Liver (tissue), 3 donors: ENCODE measurements at regions not wholly inside any gene's neighbourhood (a gene's known extent, or its start where the extent isn't known, plus 50 kb on each side); places are given as distances from the start of the nearest gene placed in this dataset.

Experiments used
- RAD21 ChIP-seq, 2 donors: IDR thresholded peaks; 2 replicates each; pipeline ENCODE4 v1.6.1; 2016; ENCODE audit warnings: antibody characterized with exemption in 2 of 2, mild to moderate bottlenecking in 2 of 2
- TAF1 ChIP-seq: conservative IDR thresholded peaks from 2 replicates; pipeline ENCODE4 v1.6.1; 2016; ENCODE audit warnings: antibody characterized with exemption, mild to moderate bottlenecking
- TF ChIP-seq, protein P1 (sequence below): fragments of 150-350 bp; IDR thresholded peaks from 2 replicates; pipeline ENCODE4 v1.5.1; 2017; ENCODE audit warnings: improper control_type of control experiment, low read depth, low read length; ENCODE audit not compliant: missing input control
- TF ChIP-seq, protein P2 (sequence below): IDR thresholded peaks from 2 replicates; pipeline ENCODE4 v1.6.1; 2016; ENCODE audit warnings: antibody characterized with exemption
- donor health status: healthy.
- donor health status: healthy.

DNA sequence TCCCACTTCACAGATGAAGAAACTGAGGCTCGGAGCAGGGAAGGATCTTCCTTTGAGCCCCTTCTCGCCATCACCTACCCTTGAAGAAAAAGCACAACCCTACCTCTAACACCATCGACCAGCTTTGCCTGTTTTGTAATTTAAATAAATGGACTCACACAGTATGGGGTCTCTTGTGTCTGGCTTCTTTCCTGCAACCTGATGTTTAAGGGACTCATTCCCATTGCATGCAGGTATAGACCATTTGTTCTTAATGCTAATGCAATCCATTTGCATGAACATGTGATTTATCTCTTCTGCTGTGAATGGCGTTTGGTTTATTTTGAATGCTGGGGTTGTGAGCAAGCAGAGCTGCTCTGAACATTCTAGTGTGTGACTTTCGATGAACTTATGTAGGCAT is 150.8 kb upstream of the FOXF1 start:
- TF ChIP-seq, protein P1, sequence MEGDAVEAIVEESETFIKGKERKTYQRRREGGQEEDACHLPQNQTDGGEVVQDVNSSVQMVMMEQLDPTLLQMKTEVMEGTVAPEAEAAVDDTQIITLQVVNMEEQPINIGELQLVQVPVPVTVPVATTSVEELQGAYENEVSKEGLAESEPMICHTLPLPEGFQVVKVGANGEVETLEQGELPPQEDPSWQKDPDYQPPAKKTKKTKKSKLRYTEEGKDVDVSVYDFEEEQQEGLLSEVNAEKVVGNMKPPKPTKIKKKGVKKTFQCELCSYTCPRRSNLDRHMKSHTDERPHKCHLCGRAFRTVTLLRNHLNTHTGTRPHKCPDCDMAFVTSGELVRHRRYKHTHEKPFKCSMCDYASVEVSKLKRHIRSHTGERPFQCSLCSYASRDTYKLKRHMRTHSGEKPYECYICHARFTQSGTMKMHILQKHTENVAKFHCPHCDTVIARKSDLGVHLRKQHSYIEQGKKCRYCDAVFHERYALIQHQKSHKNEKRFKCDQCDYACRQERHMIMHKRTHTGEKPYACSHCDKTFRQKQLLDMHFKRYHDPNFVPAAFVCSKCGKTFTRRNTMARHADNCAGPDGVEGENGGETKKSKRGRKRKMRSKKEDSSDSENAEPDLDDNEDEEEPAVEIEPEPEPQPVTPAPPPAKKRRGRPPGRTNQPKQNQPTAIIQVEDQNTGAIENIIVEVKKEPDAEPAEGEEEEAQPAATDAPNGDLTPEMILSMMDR, result no peak
- TF ChIP-seq TAF1, result no peak
- TF ChIP-seq, protein P2, sequence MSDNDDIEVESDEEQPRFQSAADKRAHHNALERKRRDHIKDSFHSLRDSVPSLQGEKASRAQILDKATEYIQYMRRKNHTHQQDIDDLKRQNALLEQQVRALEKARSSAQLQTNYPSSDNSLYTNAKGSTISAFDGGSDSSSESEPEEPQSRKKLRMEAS, result no peak
- no peak for TF ChIP-seq RAD21 (IDR thresholded peaks at IDR 0.05)
